MM.1S (cell line): ENCODE measurements at regions not wholly inside any gene's neighbourhood (a gene's known extent, or its start where the extent isn't known, plus 50 kb on each side); places are given as distances from the start of the nearest gene placed in this dataset.
"Not testable (repeated sequence)": the region's sequence is repeated elsewhere in the genome, so short reads cannot be mapped to it uniquely, and the experiment has no call there.

Experiments used
- DNase-seq: peaks from one replicate; pipeline ENCODE4 v3.0.0-alpha.2; 2015
- H2AFZ ChIP-seq: fragments of 300-600 bp; sonication (generic); 2 replicates; pipeline ENCODE4 v1.6.0; 2016; ENCODE audit warnings: antibody characterized with exemption, low read length
- H3F3A ChIP-seq: fragments of 300-600 bp; sonication (generic); 2 replicates; pipeline ENCODE4 v1.6.1; 2016; ENCODE audit warnings: mild to moderate bottlenecking, antibody characterized with exemption, low read length, moderate library complexity, mixed read lengths; ENCODE audit not compliant: insufficient read depth
- H3K27ac ChIP-seq: fragments of 300-600 bp; sonication (generic); 2 replicates; pipeline ENCODE4 v1.5.1; 2016; ENCODE audit warnings: mild to moderate bottlenecking, low read length
- H3K27me3 ChIP-seq: fragments of 300-600 bp; sonication (generic); replicated peaks from 2 replicates; pipeline ENCODE4 v1.6.0; 2016; ENCODE audit warnings: low read length; ENCODE audit not compliant: insufficient read depth
- H3K36me3 ChIP-seq: fragments of 300-600 bp; sonication (generic); replicated peaks from 2 replicates; pipeline ENCODE4 v1.6.1; 2016; ENCODE audit warnings: mild to moderate bottlenecking, low read length, mixed read lengths; ENCODE audit not compliant: insufficient read depth
- H3K4me1 ChIP-seq: fragments of 300-600 bp; sonication (generic); 2 replicates; pipeline ENCODE4 v1.6.1; 2016; ENCODE audit warnings: low read length, mixed read lengths
- H3K4me2 ChIP-seq: fragments of 300-600 bp; sonication (generic); 2 replicates; pipeline ENCODE4 v1.6.0; 2016; ENCODE audit warnings: low read depth, low read length
- H3K4me3 ChIP-seq: fragments of 300-600 bp; sonication (generic); 2 replicates; pipeline ENCODE4 v1.5.1; 2016; ENCODE audit warnings: low read length, mixed read lengths
- H3K79me2 ChIP-seq: fragments of 300-600 bp; sonication (generic); 2 replicates; pipeline ENCODE4 v1.6.1; 2016; ENCODE audit warnings: mixed run types, low read length, mixed read lengths
- H3K9ac ChIP-seq: fragments of 300-600 bp; sonication (generic); 2 replicates; pipeline ENCODE4 v1.6.1; 2016; ENCODE audit warnings: low read length, mixed read lengths
- H3K9me2 ChIP-seq: fragments of 300-600 bp; sonication (generic); replicated peaks from 2 replicates; pipeline ENCODE4 v1.6.1; 2016; ENCODE audit warnings: mild to moderate bottlenecking, low read length, mixed read lengths; ENCODE audit not compliant: insufficient read depth
- H3K9me3 ChIP-seq: fragments of 300-600 bp; sonication (generic); replicated peaks from 2 replicates; pipeline ENCODE4 v1.6.1; 2016; ENCODE audit warnings: mild to moderate bottlenecking, low read length, mixed read lengths; ENCODE audit not compliant: insufficient read depth
- H4K20me1 ChIP-seq: fragments of 300-600 bp; sonication (generic); 2 replicates; pipeline ENCODE4 v1.6.1; 2016; ENCODE audit warnings: mild to moderate bottlenecking, low read length, moderate library complexity, mixed read lengths; ENCODE audit not compliant: insufficient read depth
- CTCF ChIP-seq: fragments of 300-600 bp; sonication (generic); IDR thresholded peaks from 2 replicates; pipeline ENCODE4 v1.5.1; 2016; ENCODE audit warnings: antibody characterized with exemption, low read length, mixed read lengths
- EZH2 ChIP-seq: fragments of 300-600 bp; sonication (generic); optimal IDR thresholded peaks from 2 replicates; pipeline ENCODE3; 2017; ENCODE audit warnings: low read depth, mild to moderate bottlenecking, antibody characterized with exemption, low read length, mixed read lengths
- EZH2phosphoT487 ChIP-seq: fragments of 300-600 bp; sonication (generic); IDR thresholded peaks from 2 replicates; pipeline ENCODE4 v1.6.1; 2018; ENCODE audit warnings: antibody characterized with exemption, low read length

- no peaks in the 10 kb centered on the region for H3K9me3 ChIP-seq
- no peak overlapping the region for H3K27ac ChIP-seq
- H4K20me1 ChIP-seq, result no peaks in the 10 kb centered on the region
- no peak overlapping the region for H3K9ac ChIP-seq
- H3F3A ChIP-seq, result no peaks in the 10 kb centered on the region
- H3K79me2 ChIP-seq, result no peaks in the 10 kb centered on the region
- TF ChIP-seq EZH2phosphoT487, result no peak
- TF ChIP-seq CTCF, result no peak
- TF ChIP-seq EZH2, result no peak
- DNase-seq, result no peak
- no peaks in the 10 kb centered on the region for H3K27me3 ChIP-seq
- no peak overlapping the region for H3K4me3 ChIP-seq
- no peaks in the 10 kb centered on the region for H3K9me2 ChIP-seq
- H3K4me2 ChIP-seq, result no peak overlapping the region
- H3K4me1 ChIP-seq, result no peaks in the 10 kb centered on the region
- no peak overlapping the region for H2AFZ ChIP-seq
- no peaks in the 10 kb centered on the region for H3K36me3 ChIP-seq
Observed at GRCh38 chr10:93223336-93223735, 149.6 kb downstream of the CYP26A1 start.

- Histone ChIP-seq H3K9me2 (no peaks in the 10 kb centered on the region), H3K36me3 (no peaks in the 10 kb centered on the region), H3K9ac (no peak overlapping the region), H3K9me3 (no peaks in the 10 kb centered on the region), H3F3A (no peaks in the 10 kb centered on the region), H3K79me2 (no peaks in the 10 kb centered on the region), H3K27ac (no peak overlapping the region), H3K4me3 (no peak overlapping the region), H2AFZ (no peak overlapping the region), H3K4me2 (no peak overlapping the region), H4K20me1 (no peaks in the 10 kb centered on the region), H3K4me1 (no peaks in the 10 kb centered on the region), H3K27me3 (no peaks in the 10 kb centered on the region)
- no peak for DNase-seq
- TF ChIP-seq EZH2, result no peak
Observed at GRCh38 chr10:93224005-93224779, 150.5 kb downstream of the CYP26A1 start.

- Histone ChIP-seq H3K9me3 (no peaks in the 10 kb centered on the region), H3K27me3 (no peaks in the 10 kb centered on the region), H2AFZ (no peak overlapping the region), H3F3A (no peaks in the 10 kb centered on the region), H3K4me2 (no peak overlapping the region), H3K9me2 (no peaks in the 10 kb centered on the region), H3K9ac (no peak overlapping the region), H3K4me1 (no peaks in the 10 kb centered on the region), H4K20me1 (no peaks in the 10 kb centered on the region), H3K4me3 (no peak overlapping the region), H3K36me3 (no peaks in the 10 kb centered on the region), H3K79me2 (no peaks in the 10 kb centered on the region), H3K27ac (no peak overlapping the region)
- TF ChIP-seq EZH2 (no peak), CTCF (no peak), EZH2phosphoT487 (no peak)
- no peak for DNase-seq
Observed at GRCh38 chr10:93225938-93226337, 152.2 kb downstream of the CYP26A1 start.

GRCh38 chr10:93226619-93227018 lies 152.9 kb downstream of the CYP26A1 start:
- DNase-seq, result no peak
- Histone ChIP-seq H3K4me3 (no peak overlapping the region), H3K79me2 (no peaks in the 10 kb centered on the region), H3K9ac (no peak overlapping the region), H2AFZ (no peak overlapping the region), H3K9me2 (no peaks in the 10 kb centered on the region), H3K36me3 (no peaks in the 10 kb centered on the region), H4K20me1 (no peaks in the 10 kb centered on the region), H3F3A (no peaks in the 10 kb centered on the region), H3K4me1 (no peaks in the 10 kb centered on the region), H3K4me2 (no peak overlapping the region), H3K27me3 (no peaks in the 10 kb centered on the region), H3K9me3 (no peaks in the 10 kb centered on the region), H3K27ac (no peak overlapping the region)
- TF ChIP-seq EZH2, result no peak
- TF ChIP-seq EZH2phosphoT487, result no peak
- TF ChIP-seq CTCF, result no peak

GRCh38 chr10:93230596-93230995 lies 156.9 kb downstream of the CYP26A1 start:
- not testable (repeated sequence) for H3K9me2 ChIP-seq, H3K36me3 ChIP-seq, H3K27me3 ChIP-seq, H3K9me3 ChIP-seq, H3K4me2 ChIP-seq, DNase-seq, H3F3A ChIP-seq, H3K9ac ChIP-seq, H3K4me3 ChIP-seq, H2AFZ ChIP-seq, H3K4me1 ChIP-seq, H3K27ac ChIP-seq, H3K79me2 ChIP-seq, H4K20me1 ChIP-seq
